Subcutaneous abdominal adipose tissue (tissue), 5 donors: ENCODE measurements at regions not wholly inside any gene's neighbourhood (a gene's known extent, or its start where the extent isn't known, plus 50 kb on each side); places are given as distances from the start of the nearest gene placed in this dataset.

Experiments
- H3K27ac ChIP-seq: one replicate; pipeline ENCODE4 v1.7.0; 2013; ENCODE audit warnings: low read depth, mild to moderate bottlenecking, inconsistent platforms, low read length, moderate library complexity
- H3K27me3 ChIP-seq, 5 donors: one replicate each; pipeline ENCODE4 v1.7.0; 2013; ENCODE audit warnings: low read length in 5 of 5, inconsistent platforms in 1 of 5; ENCODE audit not compliant: control insufficient read depth in 5 of 5, insufficient read depth in 4 of 5
- H3K36me3 ChIP-seq, 5 donors: one replicate each; pipeline ENCODE4 v1.7.0; 2013; ENCODE audit warnings: low read length in 5 of 5; ENCODE audit not compliant: control insufficient read depth in 5 of 5, insufficient read depth in 5 of 5
- H3K4me1 ChIP-seq, 5 donors: one replicate each; pipeline ENCODE4 v1.7.0; 2013; ENCODE audit warnings: low read length in 5 of 5, mild to moderate bottlenecking in 3 of 5, moderate library complexity in 1 of 5; ENCODE audit not compliant: control insufficient read depth in 5 of 5, insufficient read depth in 5 of 5
- H3K4me3 ChIP-seq, 5 donors: one replicate each; pipeline ENCODE4 v1.7.0; 2013; ENCODE audit warnings: low read length in 5 of 5, low read depth in 1 of 5
- H3K9ac ChIP-seq, 5 donors: one replicate each; pipeline ENCODE4 v1.7.0; 2013; ENCODE audit warnings: low read length in 5 of 5, mild to moderate bottlenecking in 4 of 5, moderate library complexity in 3 of 5
- H3K9me3 ChIP-seq, 5 donors: one replicate each; pipeline ENCODE4 v1.7.0; 2013; ENCODE audit warnings: low read length in 5 of 5; ENCODE audit not compliant: control insufficient read depth in 5 of 5
- donor health status: healthy.
- donor health status: healthy.
- donor health status: healthy.
- donor health status: healthy.
- donor health status: healthy.

- Histone ChIP-seq H3K27me3 (peaks cover 0 to 18% (median 7%) of the 10 kb centered on the region in 5 donors), H3K36me3 (no peaks in the 10 kb centered on the region), H3K9me3 (peaks cover 0 to 5% (median 0%) of the 10 kb centered on the region in 5 donors), H3K4me1 (no peaks in the 10 kb centered on the region), H3K4me3 (no peak overlapping the region), H3K9ac (no peak overlapping the region), H3K27ac (no peak overlapping the region)
These were observed 193.2 kb upstream of the SOX1 start for GRCh38 chr13:111873676-111874178.

- no peaks in the 10 kb centered on the region for H3K9me3 ChIP-seq
- H3K36me3 ChIP-seq, result no peaks in the 10 kb centered on the region
- H3K27ac ChIP-seq, result no peak overlapping the region
- peaks cover 0 to 18% (median 7%) of the 10 kb centered on the region in 5 donors for H3K27me3 ChIP-seq
- no peak overlapping the region for H3K4me3 ChIP-seq
- H3K9ac ChIP-seq, result no peak overlapping the region
- no peaks in the 10 kb centered on the region for H3K4me1 ChIP-seq
These were observed 192.0 kb upstream of the SOX1 start for GRCh38 chr13:111874981-111875380.

- Histone ChIP-seq H3K9me3 (no peaks in the 10 kb centered on the region), H3K4me3 (no peak overlapping the region), H3K4me1 (no peaks in the 10 kb centered on the region), H3K27ac (no peak overlapping the region), H3K36me3 (no peaks in the 10 kb centered on the region), H3K27me3 (peaks cover 0 to 18% (median 10%) of the 10 kb centered on the region in 5 donors), H3K9ac (no peak overlapping the region)
These were observed 191.0 kb upstream of the SOX1 start for GRCh38 chr13:111875915-111876314.

- Histone ChIP-seq H3K9ac (no peak overlapping the region), H3K4me3 (no peak overlapping the region), H3K27ac (no peak overlapping the region), H3K4me1 (no peaks in the 10 kb centered on the region), H3K9me3 (peaks cover 0 to 1% (median 0%) of the 10 kb centered on the region in 5 donors), H3K36me3 (no peaks in the 10 kb centered on the region), H3K27me3 (peaks cover 0 to 18% (median 10%) of the 10 kb centered on the region in 5 donors)
These were observed 190.4 kb upstream of the SOX1 start for GRCh38 chr13:111876506-111876905.

DNA sequence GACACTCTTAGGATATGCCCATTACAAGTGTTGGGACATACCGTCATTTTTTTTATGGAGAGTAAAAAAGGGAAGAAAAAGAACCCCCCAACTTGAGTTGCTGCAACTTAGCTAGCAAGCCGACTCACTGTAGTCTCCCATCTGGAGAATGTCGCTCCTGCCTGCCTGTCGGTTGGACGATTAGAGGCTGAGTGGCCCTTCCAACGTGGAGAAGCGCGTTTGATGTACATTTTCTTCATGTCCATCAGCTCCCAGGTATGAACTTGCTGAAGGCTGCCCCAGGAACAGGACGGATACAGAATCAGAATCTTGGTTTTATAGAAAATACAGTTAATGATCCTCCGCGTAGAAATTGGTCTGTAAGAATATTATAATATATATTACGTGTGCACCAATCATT is 189.0 kb upstream of the SOX1 start:
- Histone ChIP-seq H3K9ac (no peak overlapping the region), H3K27ac (no peak overlapping the region), H3K4me3 (no peak overlapping the region), H3K4me1 (no peaks in the 10 kb centered on the region), H3K36me3 (no peaks in the 10 kb centered on the region), H3K9me3 (peaks cover 0 to 4% (median 0%) of the 10 kb centered on the region in 5 donors), H3K27me3 (peaks cover 2 to 15% (median 11%) of the 10 kb centered on the region in 5 donors)

DNA sequence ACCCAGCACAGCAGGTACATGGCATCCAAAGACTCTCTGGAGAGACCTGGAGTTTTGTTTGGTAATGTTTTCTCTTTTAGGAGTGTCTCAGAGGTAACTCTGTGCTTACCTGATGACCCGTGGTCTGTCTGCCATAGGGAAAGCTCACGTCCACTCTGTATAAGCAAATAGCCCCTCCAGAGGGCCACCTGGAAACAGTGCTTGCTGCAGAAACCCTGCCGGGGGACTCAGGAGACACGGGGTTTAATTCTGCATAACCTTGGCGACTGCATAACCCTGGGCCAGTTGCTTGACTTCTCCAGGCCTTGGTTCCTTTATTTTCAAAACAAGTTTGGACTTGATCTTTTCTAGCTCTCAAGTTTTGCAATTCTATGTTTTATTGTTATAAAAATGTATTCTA is 187.2 kb upstream of the SOX1 start:
- Histone ChIP-seq H3K9me3 (peaks cover 0 to 4% (median 0%) of the 10 kb centered on the region in 5 donors), H3K27ac (no peak overlapping the region), H3K9ac (no peak overlapping the region), H3K4me3 (no peak overlapping the region), H3K36me3 (no peaks in the 10 kb centered on the region), H3K4me1 (no peaks in the 10 kb centered on the region), H3K27me3 (peaks cover 3 to 12% (median 11%) of the 10 kb centered on the region in 5 donors)

GRCh38 chr13:111880185-111880584 is 186.8 kb upstream of the SOX1 start:
- H3K4me3 ChIP-seq, result no peak overlapping the region
- H3K27ac ChIP-seq, result no peak overlapping the region
- peaks cover 0 to 4% (median 0%) of the 10 kb centered on the region in 5 donors for H3K9me3 ChIP-seq
- H3K36me3 ChIP-seq, result no peaks in the 10 kb centered on the region
- H3K9ac ChIP-seq, result no peak overlapping the region
- peaks cover 3 to 12% (median 11%) of the 10 kb centered on the region in 5 donors for H3K27me3 ChIP-seq
- no peaks in the 10 kb centered on the region for H3K4me1 ChIP-seq

GRCh38 chr13:111881700-111882099 is 185.2 kb upstream of the SOX1 start:
- H3K4me3 ChIP-seq, result no peak overlapping the region
- H3K4me1 ChIP-seq, result no peaks in the 10 kb centered on the region
- H3K27ac ChIP-seq, result no peak overlapping the region
- no peaks in the 10 kb centered on the region for H3K36me3 ChIP-seq
- peaks cover 0 to 4% (median 0%) of the 10 kb centered on the region in 5 donors for H3K9me3 ChIP-seq
- peaks cover 3 to 8% (median 4%) of the 10 kb centered on the region in 5 donors for H3K27me3 ChIP-seq
- no peak overlapping the region for H3K9ac ChIP-seq

- H3K27ac ChIP-seq, result no peak overlapping the region
- H3K4me3 ChIP-seq, result no peak overlapping the region
- no peaks in the 10 kb centered on the region for H3K4me1 ChIP-seq
- H3K9me3 ChIP-seq, result peaks cover 0 to 4% (median 0%) of the 10 kb centered on the region in 5 donors
- no peaks in the 10 kb centered on the region for H3K36me3 ChIP-seq
- H3K9ac ChIP-seq, result no peak overlapping the region
- peaks cover 1 to 5% (median 3%) of the 10 kb centered on the region in 5 donors for H3K27me3 ChIP-seq
These were observed 184.6 kb upstream of the SOX1 start for GRCh38 chr13:111882351-111882750.

DNA sequence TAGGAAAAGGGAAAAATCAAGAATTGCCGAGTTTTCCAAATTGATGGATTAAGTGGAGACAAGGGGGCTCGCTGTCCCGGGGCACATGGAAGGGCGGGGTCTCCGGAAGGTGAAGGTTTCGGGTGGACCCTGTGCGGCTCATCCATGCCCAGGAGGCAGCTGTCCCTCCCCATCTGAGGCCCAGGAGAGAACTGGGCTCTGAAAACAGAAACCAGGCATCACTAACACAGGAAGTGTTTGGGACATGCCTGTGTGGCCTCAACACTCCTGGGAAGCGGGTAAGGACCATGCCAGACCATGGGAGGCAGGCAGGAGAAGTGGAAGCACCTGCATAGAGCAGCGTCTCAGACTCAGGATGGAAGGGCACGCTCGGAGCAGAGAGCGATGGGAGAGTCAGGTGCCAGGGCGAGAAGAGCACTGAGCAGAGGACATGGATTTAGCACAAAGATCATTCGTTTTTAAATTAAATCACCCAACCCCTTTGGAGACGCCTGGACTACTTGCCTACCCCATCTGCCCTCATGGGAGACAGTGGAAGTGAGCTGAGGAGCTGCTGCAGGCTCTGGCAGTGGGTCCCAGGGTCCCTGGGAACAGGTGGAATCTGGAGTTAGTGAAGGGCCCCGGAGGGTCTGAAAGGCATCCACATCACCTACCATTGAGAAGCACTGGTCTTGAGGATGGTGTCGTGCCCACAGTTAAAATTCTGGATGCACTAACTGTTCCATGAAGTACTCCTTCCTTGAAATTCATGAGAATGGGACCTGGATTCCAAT is 183.2 kb upstream of the SOX1 start:
- Histone ChIP-seq H3K4me1 (no peaks in the 10 kb centered on the region), H3K27ac (no peak overlapping the region), H3K9me3 (peaks cover 0 to 4% (median 0%) of the 10 kb centered on the region in 5 donors), H3K36me3 (no peaks in the 10 kb centered on the region), H3K27me3 (peaks cover 0 to 5% (median 3%) of the 10 kb centered on the region in 5 donors), H3K9ac (no peak overlapping the region), H3K4me3 (no peak overlapping the region)
